ENCODE measurements at regions not wholly inside any gene's neighbourhood (a gene's known extent, or its start where the extent isn't known, plus 50 kb on each side); places are given as distances from the start of the nearest gene placed in this dataset.

DNA sequence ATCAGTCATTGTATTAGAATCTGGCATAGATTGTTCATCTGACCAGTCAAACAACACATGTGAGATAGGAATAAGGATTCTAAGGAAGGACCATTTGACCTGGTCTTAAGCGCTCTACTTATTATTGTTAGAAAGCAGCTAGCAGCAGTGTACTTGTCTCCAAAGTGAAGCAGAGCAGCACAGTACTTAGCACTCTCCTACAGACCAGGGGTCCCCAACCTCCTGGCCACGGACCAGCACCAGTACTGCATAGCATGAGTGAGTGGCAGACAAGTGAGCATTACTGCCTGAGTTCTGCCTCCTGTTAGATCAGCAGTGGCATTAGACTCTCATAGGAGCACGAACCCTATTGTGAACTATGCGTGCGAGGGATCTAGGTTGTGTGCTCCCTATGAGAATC lies 135.9 kb upstream of the SPRY1 start:
- H3K4me1 ChIP-seq (ENCODE audit: insufficient read depth, low read length), result no peaks in the 10 kb centered on the region
- H3K9me3 ChIP-seq (ENCODE audit: control insufficient read depth in 1 of 2, insufficient read depth in 1 of 2, low read length in 2 of 2), result no peaks in the 10 kb centered on the region
- Mint-ChIP-seq H3K4me1 (ENCODE audit: low read depth) (no peaks in the 10 kb centered on the region), H3K36me3 (ENCODE audit: low read depth) (peaks cover 58% of the 10 kb centered on the region), H3K4me3 (no peak overlapping the region), H3K9me3 (no peaks in the 10 kb centered on the region), H3K27me3 (no peaks in the 10 kb centered on the region), H3K27ac (no peak overlapping the region)
- ChIA-PET CTCF (no interaction called here), POLR2A (no interaction called here)
- ATAC-seq (ENCODE audit: poor library complexity) (no peak), DNase-seq (no peak)
- intact Hi-C loops (cut with DNase I, micrococcal nuclease), result no loop called here
- no peaks in the 10 kb centered on the region for H3K27me3 ChIP-seq (ENCODE audit: control insufficient read depth in 1 of 2, insufficient read depth in 2 of 2, low read length in 2 of 2)
- H3K4me3 ChIP-seq (ENCODE audit: low read length), result no peak overlapping the region
- H3K27ac ChIP-seq (ENCODE audit: low read depth in 1 of 2, low read length in 2 of 2), result no peak overlapping the region
- TF ChIP-seq, protein P1, sequence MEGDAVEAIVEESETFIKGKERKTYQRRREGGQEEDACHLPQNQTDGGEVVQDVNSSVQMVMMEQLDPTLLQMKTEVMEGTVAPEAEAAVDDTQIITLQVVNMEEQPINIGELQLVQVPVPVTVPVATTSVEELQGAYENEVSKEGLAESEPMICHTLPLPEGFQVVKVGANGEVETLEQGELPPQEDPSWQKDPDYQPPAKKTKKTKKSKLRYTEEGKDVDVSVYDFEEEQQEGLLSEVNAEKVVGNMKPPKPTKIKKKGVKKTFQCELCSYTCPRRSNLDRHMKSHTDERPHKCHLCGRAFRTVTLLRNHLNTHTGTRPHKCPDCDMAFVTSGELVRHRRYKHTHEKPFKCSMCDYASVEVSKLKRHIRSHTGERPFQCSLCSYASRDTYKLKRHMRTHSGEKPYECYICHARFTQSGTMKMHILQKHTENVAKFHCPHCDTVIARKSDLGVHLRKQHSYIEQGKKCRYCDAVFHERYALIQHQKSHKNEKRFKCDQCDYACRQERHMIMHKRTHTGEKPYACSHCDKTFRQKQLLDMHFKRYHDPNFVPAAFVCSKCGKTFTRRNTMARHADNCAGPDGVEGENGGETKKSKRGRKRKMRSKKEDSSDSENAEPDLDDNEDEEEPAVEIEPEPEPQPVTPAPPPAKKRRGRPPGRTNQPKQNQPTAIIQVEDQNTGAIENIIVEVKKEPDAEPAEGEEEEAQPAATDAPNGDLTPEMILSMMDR (IDR thresholded peaks at IDR 0.05), result no peak
- H3K36me3 ChIP-seq (ENCODE audit: insufficient read depth, low read length), result peaks cover 10% of the 10 kb centered on the region

DNA sequence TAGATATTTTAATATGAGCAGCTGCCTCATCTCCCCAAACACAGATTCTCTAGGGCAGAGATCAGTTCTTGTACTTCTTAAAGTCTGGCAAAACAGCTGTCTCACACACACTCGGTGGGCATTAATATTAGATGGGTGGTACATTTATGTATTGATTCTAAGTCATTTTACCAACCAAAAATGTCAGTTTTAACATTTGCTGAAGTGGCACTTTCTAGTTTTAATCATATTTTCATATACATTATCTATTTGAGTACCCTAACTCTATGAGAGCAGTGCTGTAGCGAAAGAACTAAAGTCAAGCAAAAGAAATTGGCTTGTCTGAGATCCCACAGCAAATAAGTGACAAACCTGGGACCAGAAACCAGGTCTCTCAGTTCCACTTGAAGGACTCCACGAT lies 134.5 kb upstream of the SPRY1 start:
- H3K9me3 Mint-ChIP-seq, result no peaks in the 10 kb centered on the region
- ATAC-seq (ENCODE audit: poor library complexity), result no peak

DNA sequence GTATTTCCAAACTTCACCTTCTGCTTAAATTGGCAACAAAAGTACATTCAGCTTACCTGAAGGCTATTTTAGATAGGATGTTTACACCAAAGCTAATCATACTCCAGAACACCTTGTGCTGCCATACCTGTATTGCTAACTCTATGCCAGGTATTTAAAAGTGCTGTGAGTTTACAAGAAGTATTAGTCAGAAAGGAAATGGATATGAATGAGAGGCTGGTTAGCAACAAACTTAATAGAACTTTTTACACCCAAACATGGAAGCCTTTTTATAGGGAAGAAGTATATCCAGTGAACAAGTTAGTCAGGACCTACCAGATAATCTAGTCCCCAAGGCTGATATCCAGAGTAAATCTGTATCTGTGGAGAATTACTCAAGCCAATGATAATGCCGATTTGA lies 131.2 kb upstream of the SPRY1 start:
- no peak overlapping the region for H3K27ac Mint-ChIP-seq
- TF ChIP-seq, protein P1 (IDR thresholded peaks at IDR 0.05), result no peak

More for the DNA sequence above, 134.5 kb upstream of the SPRY1 start:
- no peak for DNase-seq
- peaks cover 44% of the 10 kb centered on the region for H3K36me3 Mint-ChIP-seq (ENCODE audit: low read depth)
- no peaks in the 10 kb centered on the region for H3K27me3 Mint-ChIP-seq
- Histone ChIP-seq H3K36me3 (ENCODE audit: insufficient read depth, low read length) (peaks cover 3% of the 10 kb centered on the region), H3K4me1 (ENCODE audit: insufficient read depth, low read length) (no peaks in the 10 kb centered on the region), H3K9me3 (ENCODE audit: control insufficient read depth in 1 of 2, insufficient read depth in 1 of 2, low read length in 2 of 2) (no peaks in the 10 kb centered on the region), H3K4me3 (ENCODE audit: low read length) (no peak overlapping the region), H3K27ac (ENCODE audit: low read depth in 1 of 2, low read length in 2 of 2) (no peak overlapping the region), H3K27me3 (ENCODE audit: control insufficient read depth in 1 of 2, insufficient read depth in 2 of 2, low read length in 2 of 2) (no peaks in the 10 kb centered on the region)
- ChIA-PET CTCF (no interaction called here), POLR2A (no interaction called here)
- H3K4me1 Mint-ChIP-seq (ENCODE audit: low read depth), result no peaks in the 10 kb centered on the region
- H3K27ac Mint-ChIP-seq, result no peak overlapping the region
- no peak overlapping the region for H3K4me3 Mint-ChIP-seq
- intact Hi-C loops (cut with DNase I, micrococcal nuclease), result no loop called here
- TF ChIP-seq, protein P1 (IDR thresholded peaks at IDR 0.05), result no peak

More for the DNA sequence above, 131.2 kb upstream of the SPRY1 start:
- H3K27me3 Mint-ChIP-seq, result no peaks in the 10 kb centered on the region
- no peak overlapping the region for H3K27ac ChIP-seq (ENCODE audit: low read depth in 1 of 2, low read length in 2 of 2)
- DNase-seq, result no peak
- H3K4me1 Mint-ChIP-seq (ENCODE audit: low read depth), result no peaks in the 10 kb centered on the region
- H3K4me3 ChIP-seq (ENCODE audit: low read length), result no peak overlapping the region
- ATAC-seq (ENCODE audit: poor library complexity), result no peak
- POLR2A ChIA-PET, result no interaction called here
- intact Hi-C loops (cut with DNase I, micrococcal nuclease), result no loop called here
- H3K9me3 Mint-ChIP-seq, result no peaks in the 10 kb centered on the region
- H3K9me3 ChIP-seq (ENCODE audit: control insufficient read depth in 1 of 2, insufficient read depth in 1 of 2, low read length in 2 of 2), result no peaks in the 10 kb centered on the region
- H3K36me3 Mint-ChIP-seq (ENCODE audit: low read depth), result peaks cover 26% of the 10 kb centered on the region
- no peaks in the 10 kb centered on the region for H3K4me1 ChIP-seq (ENCODE audit: insufficient read depth, low read length)
- CTCF ChIA-PET, result no interaction called here
- H3K27me3 ChIP-seq (ENCODE audit: control insufficient read depth in 1 of 2, insufficient read depth in 2 of 2, low read length in 2 of 2), result no peaks in the 10 kb centered on the region
- H3K4me3 Mint-ChIP-seq, result no peak overlapping the region
- no peaks in the 10 kb centered on the region for H3K36me3 ChIP-seq (ENCODE audit: insufficient read depth, low read length)
